Suprapubic skin (tissue), 4 donors: ENCODE measurements at regions not wholly inside any gene's neighbourhood (a gene's known extent, or its start where the extent isn't known, plus 50 kb on each side); places are given as distances from the start of the nearest gene placed in this dataset.

Experiments
- DNase-seq, 2 donors: peaks; one replicate each; pipeline ENCODE4 v3.0.0-alpha.2; 2019; ENCODE audit warnings: low spot score in 2 of 2
- H3K27ac ChIP-seq: fragments of 200-600 bp; sonication (generic); one replicate; pipeline ENCODE4 v1.5.1; 2019
- H3K27me3 ChIP-seq: fragments of 200-600 bp; sonication (generic); one replicate; pipeline ENCODE4 v1.5.1; 2019
- H3K36me3 ChIP-seq: fragments of 200-600 bp; sonication (generic); one replicate; pipeline ENCODE4 v1.5.1; 2019
- H3K4me1 ChIP-seq: fragments of 200-600 bp; sonication (generic); one replicate; pipeline ENCODE4 v1.5.1; 2019
- H3K4me3 ChIP-seq: fragments of 200-600 bp; sonication (generic); one replicate; pipeline ENCODE4 v1.5.1; 2019; ENCODE audit warnings: mild to moderate bottlenecking
- H3K9me3 ChIP-seq: fragments of 200-600 bp; sonication (generic); one replicate; pipeline ENCODE4 v1.5.1; 2019
- EP300 ChIP-seq: sonication (generic); formaldehyde crosslinking; IDR thresholded peaks from one replicate; pipeline ENCODE4 v1.6.1; 2017; ENCODE audit warnings: antibody characterized with exemption
- POLR2A ChIP-seq, 2 donors: fragments of 450-650 bp; IDR thresholded peaks; one replicate each; pipeline ENCODE4 v1.6.1; 2017; ENCODE audit warnings: antibody characterized with exemption in 2 of 2, mild to moderate bottlenecking in 2 of 2, moderate library complexity in 2 of 2
- POLR2AphosphoS5 ChIP-seq, 3 donors: sonication (generic); formaldehyde crosslinking; IDR thresholded peaks; one replicate each; pipeline ENCODE4 v1.6.1; 2017; ENCODE audit warnings: antibody characterized with exemption in 3 of 3
- WGBS: methylation state at CpG from one replicate; pipeline ENCODE4 v1.1.5; 2018; 5-methylcytosine and 5-hydroxymethylcytosine counted together
- TF ChIP-seq, protein P1 (sequence below), 2 donors: fragments of 200-600 bp in 1 of 2; fragments of 450-650 bp in 1 of 2; sonication (generic) in 1 of 2; IDR thresholded peaks; one replicate each; pipeline ENCODE4 v1.5.1; 2016 to 2019; ENCODE audit warnings: antibody characterized with exemption in 2 of 2, mild to moderate bottlenecking in 1 of 2, moderate library complexity in 1 of 2

GRCh38 chr1:22385537-22385936 lies 66.1 kb upstream of the ZBTB40 start:
- Histone ChIP-seq H3K27ac (no peak overlapping the region), H3K9me3 (no peaks in the 10 kb centered on the region), H3K27me3 (peaks cover 13% of the 10 kb centered on the region), H3K4me3 (no peak overlapping the region), H3K36me3 (no peaks in the 10 kb centered on the region), H3K4me1 (peaks cover 11% of the 10 kb centered on the region)
- WGBS, result 80% methylated on average over 4 of the region's 4 CpGs
- TF ChIP-seq POLR2AphosphoS5 (IDR thresholded peaks at IDR 0.05) (no peak), POLR2A (IDR thresholded peaks at IDR 0.05) (no peak), EP300 (no peak)
- TF ChIP-seq, protein P1, sequence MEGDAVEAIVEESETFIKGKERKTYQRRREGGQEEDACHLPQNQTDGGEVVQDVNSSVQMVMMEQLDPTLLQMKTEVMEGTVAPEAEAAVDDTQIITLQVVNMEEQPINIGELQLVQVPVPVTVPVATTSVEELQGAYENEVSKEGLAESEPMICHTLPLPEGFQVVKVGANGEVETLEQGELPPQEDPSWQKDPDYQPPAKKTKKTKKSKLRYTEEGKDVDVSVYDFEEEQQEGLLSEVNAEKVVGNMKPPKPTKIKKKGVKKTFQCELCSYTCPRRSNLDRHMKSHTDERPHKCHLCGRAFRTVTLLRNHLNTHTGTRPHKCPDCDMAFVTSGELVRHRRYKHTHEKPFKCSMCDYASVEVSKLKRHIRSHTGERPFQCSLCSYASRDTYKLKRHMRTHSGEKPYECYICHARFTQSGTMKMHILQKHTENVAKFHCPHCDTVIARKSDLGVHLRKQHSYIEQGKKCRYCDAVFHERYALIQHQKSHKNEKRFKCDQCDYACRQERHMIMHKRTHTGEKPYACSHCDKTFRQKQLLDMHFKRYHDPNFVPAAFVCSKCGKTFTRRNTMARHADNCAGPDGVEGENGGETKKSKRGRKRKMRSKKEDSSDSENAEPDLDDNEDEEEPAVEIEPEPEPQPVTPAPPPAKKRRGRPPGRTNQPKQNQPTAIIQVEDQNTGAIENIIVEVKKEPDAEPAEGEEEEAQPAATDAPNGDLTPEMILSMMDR (IDR thresholded peaks at IDR 0.05), result no peak
- no peak for DNase-seq

GRCh38 chr1:22386774-22387173 lies 64.9 kb upstream of the ZBTB40 start:
- peaks cover 19% of the 10 kb centered on the region for H3K27me3 ChIP-seq
- no peak overlapping the region for H3K27ac ChIP-seq
- WGBS, result 89% methylated on average over 3 of the region's 3 CpGs
- H3K9me3 ChIP-seq, result no peaks in the 10 kb centered on the region
- no peaks in the 10 kb centered on the region for H3K36me3 ChIP-seq
- TF ChIP-seq, protein P1 (IDR thresholded peaks at IDR 0.05), result no peak
- no peak overlapping the region for H3K4me3 ChIP-seq
- H3K4me1 ChIP-seq, result peaks cover 11% of the 10 kb centered on the region
- no peak for DNase-seq

GRCh38 chr1:22387919-22388580 lies 63.6 kb upstream of the ZBTB40 start:
- DNase-seq, result no peak
- WGBS, result 25% methylated on average over 11 of the region's 13 CpGs
- Histone ChIP-seq H3K27me3 (peaks cover 25% of the 10 kb centered on the region), H3K36me3 (no peaks in the 10 kb centered on the region), H3K27ac (no peak overlapping the region), H3K9me3 (no peaks in the 10 kb centered on the region), H3K4me3 (no peak overlapping the region), H3K4me1 (peaks cover 11% of the 10 kb centered on the region)
- TF ChIP-seq POLR2A (IDR thresholded peaks at IDR 0.05) (no peak), EP300 (no peak), POLR2AphosphoS5 (IDR thresholded peaks at IDR 0.05) (no peak)
- TF ChIP-seq, protein P1 (IDR thresholded peaks at IDR 0.05), result no peak

GRCh38 chr1:22388671-22389450 lies 62.8 kb upstream of the ZBTB40 start:
- no peak for TF ChIP-seq EP300
- no peaks in the 10 kb centered on the region for H3K9me3 ChIP-seq
- peaks cover 11% of the 10 kb centered on the region for H3K4me1 ChIP-seq
- peak overlapping the region; percentile 24 for H3K27ac ChIP-seq
- WGBS, result 26% methylated on average over 18 of the region's 19 CpGs
- no peaks in the 10 kb centered on the region for H3K36me3 ChIP-seq
- H3K27me3 ChIP-seq, result peaks cover 28% of the 10 kb centered on the region
- H3K4me3 ChIP-seq, result no peak overlapping the region
- DNase-seq, result no peak

- H3K36me3 ChIP-seq, result no peaks in the 10 kb centered on the region
- H3K27ac ChIP-seq, result no peak overlapping the region
- no peak for DNase-seq
- no peak for TF ChIP-seq POLR2A (IDR thresholded peaks at IDR 0.05)
- TF ChIP-seq, protein P1 (IDR thresholded peaks at IDR 0.05), result no peak
- no peak for TF ChIP-seq EP300
- TF ChIP-seq POLR2AphosphoS5 (IDR thresholded peaks at IDR 0.05), result no peak
- no peaks in the 10 kb centered on the region for H3K9me3 ChIP-seq
- H3K4me3 ChIP-seq, result no peak overlapping the region
- 82% methylated on average over 6 of the region's 6 CpGs for WGBS
- peaks cover 15% of the 10 kb centered on the region for H3K27me3 ChIP-seq
- peaks cover 9% of the 10 kb centered on the region for H3K4me1 ChIP-seq
These were observed 58.1 kb upstream of the ZBTB40 start for GRCh38 chr1:22393587-22393986.
